ENCODE measurements at regions not wholly inside any gene's neighbourhood (a gene's known extent, or its start where the extent isn't known, plus 50 kb on each side); places are given as distances from the start of the nearest gene placed in this dataset.

DNA sequence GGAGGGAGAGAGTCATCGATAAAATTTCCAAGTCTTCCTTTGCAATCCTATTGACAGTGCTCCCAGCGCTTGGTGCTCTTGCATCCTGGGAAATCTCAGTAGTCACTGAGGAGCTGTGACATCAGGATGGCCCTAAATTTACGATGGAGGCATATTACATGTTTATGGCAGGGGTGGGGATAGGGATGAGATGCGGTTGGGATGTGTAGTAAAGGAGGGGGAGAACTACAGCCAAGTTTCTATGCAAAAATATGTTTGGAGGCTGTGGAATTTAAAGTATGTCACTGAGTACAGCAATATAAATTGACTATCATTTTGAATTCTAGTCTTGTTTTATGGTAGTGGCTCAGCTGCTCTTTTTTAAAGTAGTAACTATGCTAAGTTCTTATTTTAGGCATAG, 544.9 kb downstream of the PKHD1 start:
- peak; percentile 8 for DNase-seq (ENCODE audit: low spot score)

DNA sequence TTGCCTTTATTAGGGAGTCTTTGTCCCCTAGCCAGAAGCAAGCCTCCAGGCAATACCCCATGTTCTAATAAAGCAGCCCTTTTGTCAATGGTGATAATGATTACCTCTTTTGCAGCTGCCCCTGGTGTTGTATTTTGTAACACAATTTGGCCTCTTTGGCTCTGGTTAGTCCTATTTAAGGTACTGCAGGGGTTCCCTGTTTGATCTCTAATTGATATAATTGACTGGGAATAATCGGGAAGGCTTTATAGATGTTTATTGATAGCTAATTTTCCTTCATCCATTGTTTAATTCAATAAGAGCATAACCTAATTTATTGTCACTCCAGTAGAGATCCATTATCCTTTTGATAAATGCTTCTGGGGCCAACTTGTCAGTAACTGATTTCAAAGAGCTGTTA, 537.2 kb downstream of the PKHD1 start:
- no peak for DNase-seq (ENCODE audit: low spot score)

DNA sequence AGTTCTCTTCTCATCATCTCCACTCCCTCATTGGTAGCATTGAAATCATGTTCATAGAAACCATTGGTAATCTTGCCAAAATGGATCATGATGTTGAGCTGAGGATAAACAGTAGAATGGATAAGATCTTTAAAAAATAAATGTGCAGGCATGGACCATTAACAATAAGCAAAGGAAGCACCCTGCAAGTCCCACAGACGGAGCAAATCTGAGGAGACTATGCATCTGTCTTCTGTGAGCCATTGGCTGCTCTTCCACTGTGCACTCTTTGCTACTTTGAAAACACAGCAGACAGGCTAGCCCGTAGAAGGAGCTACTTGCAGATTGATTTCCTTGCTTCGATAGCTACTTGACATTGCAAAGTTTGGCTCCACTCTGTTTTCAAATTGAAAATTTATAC, 535.0 kb downstream of the PKHD1 start:
- DNase-seq (ENCODE audit: low spot score) = no peak

DNA sequence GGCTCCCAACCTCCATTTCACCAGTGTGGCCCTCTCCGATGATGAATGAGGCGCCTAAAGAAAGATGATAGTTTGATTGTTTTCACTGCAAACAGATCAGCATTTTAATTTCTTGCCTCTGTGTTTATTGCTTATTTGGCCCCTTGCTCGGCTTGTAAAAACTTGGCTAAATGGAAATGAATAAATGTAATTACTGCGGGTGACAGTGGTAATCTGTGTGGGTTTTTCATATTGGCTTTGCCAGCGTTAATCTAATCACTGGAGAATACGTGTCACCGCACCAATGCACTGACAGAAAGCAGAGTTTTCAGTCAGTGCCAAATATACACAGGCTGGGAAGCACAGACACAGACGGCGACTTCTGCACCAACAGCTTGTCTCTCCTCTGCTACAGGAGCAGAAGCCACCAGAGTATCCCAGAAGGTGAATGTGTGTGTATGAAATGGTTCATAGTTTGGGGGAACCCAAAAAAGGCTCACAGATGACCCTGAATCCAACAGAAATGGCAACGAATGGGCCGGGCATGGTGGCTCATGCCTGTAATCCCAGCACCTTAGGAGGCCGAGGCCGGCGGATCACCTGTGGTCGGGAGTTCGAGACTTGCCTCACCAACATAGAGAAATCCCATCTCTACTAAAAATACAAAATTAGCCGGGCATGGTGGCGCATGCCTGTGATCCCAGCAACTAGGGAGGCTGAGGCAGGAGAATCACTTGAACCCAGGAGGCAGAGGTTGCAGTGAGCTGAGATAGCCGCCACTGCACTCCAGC, 534.0 kb downstream of the PKHD1 start:
- no peak for DNase-seq (ENCODE audit: low spot score)

DNA sequence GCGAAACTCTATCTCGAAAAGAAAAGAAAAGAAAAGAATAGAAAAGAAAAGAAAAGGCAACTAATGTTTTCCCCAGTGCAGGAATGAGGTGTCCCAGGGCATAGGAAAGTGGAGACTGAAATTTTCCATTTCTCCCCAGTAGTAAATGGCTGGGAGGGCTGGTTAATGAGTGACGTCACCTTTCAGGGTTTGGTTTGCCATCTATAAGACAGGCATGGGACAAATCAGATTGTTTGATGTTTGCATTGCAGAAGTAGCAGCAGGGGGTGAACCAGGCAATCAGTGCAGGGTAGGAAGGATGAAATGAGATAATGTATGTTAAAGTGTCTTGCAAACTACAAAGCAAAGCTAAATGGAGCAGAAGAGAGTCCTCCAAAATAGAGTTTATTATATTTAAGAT, 533.4 kb downstream of the PKHD1 start:
- DNase-seq (ENCODE audit: low spot score) = no peak

DNA sequence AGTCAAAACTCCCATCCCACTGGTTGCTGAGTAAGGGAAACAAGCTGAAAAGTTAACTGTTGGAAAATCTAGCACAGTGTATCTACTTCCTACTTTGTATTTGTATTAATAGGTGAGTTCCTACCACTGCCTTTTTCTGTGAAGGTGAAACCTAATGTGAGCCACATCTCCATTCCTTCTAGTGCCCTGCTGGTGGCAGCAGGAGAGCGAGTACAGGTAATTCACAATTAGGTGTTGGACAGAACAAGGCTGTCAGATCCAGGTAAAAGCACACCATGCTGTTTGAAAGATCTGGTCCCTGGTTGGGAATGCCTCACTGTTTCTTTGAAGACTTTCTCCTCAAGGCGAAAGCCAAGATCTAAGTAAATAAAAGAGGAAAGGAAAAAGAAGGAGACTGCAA, 528.4 kb downstream of the PKHD1 start:
- no peak for DNase-seq (ENCODE audit: low spot score)

DNA sequence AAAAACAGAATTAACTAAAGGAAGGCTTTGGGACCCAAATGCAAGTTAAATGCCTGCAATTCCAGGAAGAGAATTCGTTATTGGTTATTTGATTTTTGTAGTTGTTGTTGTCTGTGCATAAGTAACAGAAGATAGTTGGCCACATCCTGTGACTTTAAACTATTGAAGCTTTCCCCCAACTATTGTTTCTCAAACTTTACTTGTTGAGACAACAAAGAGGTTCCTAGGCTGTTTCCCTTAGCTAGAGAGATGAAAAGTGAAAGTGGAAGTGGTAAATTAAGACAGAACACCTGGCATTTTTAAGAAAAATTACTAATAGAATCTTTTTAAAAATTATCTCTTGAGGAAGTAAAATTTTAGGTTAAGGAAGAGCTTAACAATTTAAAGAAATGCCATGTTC, 525.2 kb downstream of the PKHD1 start:
- DNase-seq (ENCODE audit: low spot score) = no peak
